Kidney (tissue), 13 donors: ENCODE measurements at regions not wholly inside any gene's neighbourhood (a gene's known extent, or its start where the extent isn't known, plus 50 kb on each side); places are given as distances from the start of the nearest gene placed in this dataset.

Source experiments
- DNase-seq, 5 donors: peaks; one replicate each; pipeline ENCODE4 v3.0.0-alpha.2; 2013 to 2020
- FAIRE-seq: peaks from 2 replicates; lab custom pipeline; 2012; peaks lifted over from hg19 to GRCh38; lab: Jason Lieb, UNC
- H3K27ac ChIP-seq, 2 donors: one replicate each; pipeline ENCODE4 v1.7.0; 2013; ENCODE audit warnings: low read depth in 2 of 2, low read length in 2 of 2, inconsistent platforms in 1 of 2
- H3K27me3 ChIP-seq: one replicate; pipeline ENCODE4 v1.7.1; 2013; ENCODE audit warnings: low read length, inconsistent platforms; ENCODE audit not compliant: control insufficient read depth, insufficient read depth
- H3K36me3 ChIP-seq, 3 donors: one replicate each; pipeline versions ENCODE4 v1.7.0 to v1.7.1; 2013; ENCODE audit warnings: low read length in 3 of 3, control low read depth in 1 of 3, inconsistent platforms in 1 of 3; ENCODE audit not compliant: insufficient read depth in 3 of 3, control insufficient read depth in 2 of 3
- H3K4me1 ChIP-seq, 3 donors: one replicate each; pipeline versions ENCODE4 v1.7.0 to v1.7.1; 2013; ENCODE audit warnings: low read length in 3 of 3, inconsistent platforms in 1 of 3, low read depth in 1 of 3; ENCODE audit not compliant: control insufficient read depth in 2 of 3, insufficient read depth in 2 of 3
- H3K4me3 ChIP-seq, 3 donors: one replicate each; pipeline versions ENCODE4 v1.7.0 to v1.8.1; 2013; ENCODE audit warnings: low read length in 3 of 3, control low read depth in 1 of 3, inconsistent platforms in 1 of 3
- H3K9ac ChIP-seq, 3 donors: one replicate each; pipeline versions ENCODE4 v1.7.0 to v1.7.1; 2013; ENCODE audit warnings: low read length in 3 of 3, control low read depth in 1 of 3, inconsistent platforms in 1 of 3
- H3K9me3 ChIP-seq, 3 donors: one replicate each; pipeline versions ENCODE4 v1.7.0 to v1.7.1; 2013; ENCODE audit warnings: low read length in 3 of 3, control low read depth in 1 of 3, inconsistent platforms in 1 of 3; ENCODE audit not compliant: control insufficient read depth in 2 of 3, insufficient read depth in 1 of 3
- CTCF ChIP-seq: IDR thresholded peaks from 3 replicates; pipeline ENCODE4 v1.5.1; 2012; ENCODE audit warnings: mild to moderate bottlenecking, moderate library complexity, borderline replicate concordance; ENCODE audit not compliant: insufficient read depth; ENCODE audit errors: extremely low read depth
- intact Hi-C: fragments of 100-400 bp; cut with DNase I; formaldehyde crosslinking; loops from one replicate; pipeline ENCODE4 v1.11.1; 2022
- donor health status: control.
- donor health status: control.
- donor health status: control.
- donor health status: control.
- donor health status: control.
- donor health status: DM: yes; HTN: yes; CAD: no.
- donor health status: Normal renal cell carcinoma (clear cell type).

- no peak for TF ChIP-seq CTCF
- H3K4me3 ChIP-seq, result no peak overlapping the region
- FAIRE-seq, result no peak
- no peak overlapping the region for H3K9ac ChIP-seq
- DNase-seq, result no peak
- H3K27ac ChIP-seq, result no peak overlapping the region
- no peaks in the 10 kb centered on the region for H3K9me3 ChIP-seq
- intact Hi-C loops, result no loop called here
- H3K36me3 ChIP-seq, result no peaks in the 10 kb centered on the region
- H3K27me3 ChIP-seq, result no peaks in the 10 kb centered on the region
- H3K4me1 ChIP-seq, result no peaks in the 10 kb centered on the region
Measured at GRCh38 chr4:157574606-157575005, 354.1 kb downstream of the GRIA2 start.

- intact Hi-C loops, result no loop called here
Measured at GRCh38 chr4:157572951-157573350, 352.4 kb downstream of the GRIA2 start.

GRCh38 chr4:157572284-157572683 lies 351.8 kb downstream of the GRIA2 start:
- DNase-seq (peak in 1 of 5 donors; percentile 16), FAIRE-seq (no peak)
- TF ChIP-seq CTCF, result no peak
- Histone ChIP-seq H3K9me3 (no peaks in the 10 kb centered on the region), H3K9ac (no peak overlapping the region), H3K36me3 (no peaks in the 10 kb centered on the region), H3K27ac (no peak overlapping the region), H3K4me3 (no peak overlapping the region), H3K27me3 (no peaks in the 10 kb centered on the region), H3K4me1 (no peaks in the 10 kb centered on the region)
- intact Hi-C loops, result no loop called here

More at GRCh38 chr4:157572951-157573350, 352.4 kb downstream of the GRIA2 start:
- no peaks in the 10 kb centered on the region for H3K36me3 ChIP-seq
- H3K4me3 ChIP-seq, result no peak overlapping the region
- no peak overlapping the region for H3K27ac ChIP-seq
- H3K27me3 ChIP-seq, result no peaks in the 10 kb centered on the region
- TF ChIP-seq CTCF, result no peak
- DNase-seq, result no peak
- no peaks in the 10 kb centered on the region for H3K9me3 ChIP-seq
- no peak overlapping the region for H3K9ac ChIP-seq
- no peaks in the 10 kb centered on the region for H3K4me1 ChIP-seq
- no peak for FAIRE-seq

GRCh38 chr4:157564771-157565170 lies 344.2 kb downstream of the GRIA2 start:
- no peak for DNase-seq
- Histone ChIP-seq H3K27me3 (no peaks in the 10 kb centered on the region), H3K36me3 (no peaks in the 10 kb centered on the region), H3K4me3 (no peak overlapping the region), H3K4me1 (no peaks in the 10 kb centered on the region), H3K27ac (no peak overlapping the region), H3K9me3 (no peaks in the 10 kb centered on the region), H3K9ac (no peak overlapping the region)
- intact Hi-C loops, result no loop called here
- FAIRE-seq, result no peak
- TF ChIP-seq CTCF, result no peak
